HG02571 (cell line): ENCODE measurements at regions not wholly inside any gene's neighbourhood (a gene's known extent, or its start where the extent isn't known, plus 50 kb on each side); places are given as distances from the start of the nearest gene placed in this dataset.

Source experiments
- ATAC-seq: cut with Tn5 transposase; IDR thresholded peaks from one replicate; pipeline ENCODE4 v1.9.1; 2021; ENCODE audit warnings: mild to moderate bottlenecking, moderate library complexity; ENCODE audit not compliant: unreplicated experiment

GRCh38 chr3:6518709-6519345 lies 342.1 kb upstream of the GRM7 start:
- ATAC-seq = no peak

GRCh38 chr3:6521369-6522113 lies 339.4 kb upstream of the GRM7 start:
- ATAC-seq = no peak

GRCh38 chr3:6522191-6522590 lies 338.7 kb upstream of the GRM7 start:
- ATAC-seq = no peak

GRCh38 chr3:6523043-6523442 lies 337.9 kb upstream of the GRM7 start:
- no peak for ATAC-seq

- no peak for ATAC-seq
Observed at GRCh38 chr3:6524479-6524878, 336.4 kb upstream of the GRM7 start.

- ATAC-seq = no peak
Observed at GRCh38 chr3:6526321-6526720, 334.6 kb upstream of the GRM7 start.

- no peak for ATAC-seq
Observed at GRCh38 chr3:6526861-6527260, 334.1 kb upstream of the GRM7 start.

GRCh38 chr3:6528951-6529350 lies 332.0 kb upstream of the GRM7 start:
- no peak for ATAC-seq

- no peak for ATAC-seq
Observed at GRCh38 chr3:6531153-6531552, 329.8 kb upstream of the GRM7 start.

- ATAC-seq = no peak
Observed at GRCh38 chr3:6532101-6532500, 328.8 kb upstream of the GRM7 start.

- ATAC-seq = no peak
Observed at GRCh38 chr3:6540981-6541380, 319.9 kb upstream of the GRM7 start.

GRCh38 chr3:6542795-6543194 lies 318.1 kb upstream of the GRM7 start:
- no peak for ATAC-seq

GRCh38 chr3:6549296-6549695 lies 311.6 kb upstream of the GRM7 start:
- ATAC-seq = no peak

GRCh38 chr3:6551165-6551564 lies 309.8 kb upstream of the GRM7 start:
- no peak for ATAC-seq

GRCh38 chr3:6560259-6560658 lies 300.7 kb upstream of the GRM7 start:
- no peak for ATAC-seq

GRCh38 chr3:6567241-6567640 lies 293.7 kb upstream of the GRM7 start:
- ATAC-seq = no peak

GRCh38 chr3:6568999-6569493 lies 291.9 kb upstream of the GRM7 start:
- ATAC-seq = no peak

GRCh38 chr3:6571448-6571847 lies 289.5 kb upstream of the GRM7 start:
- no peak for ATAC-seq

GRCh38 chr3:6577584-6577983 lies 283.3 kb upstream of the GRM7 start:
- no peak for ATAC-seq

- ATAC-seq = no peak
Observed at GRCh38 chr3:6578526-6578925, 282.4 kb upstream of the GRM7 start.

- no peak for ATAC-seq
Observed at GRCh38 chr3:6580808-6581207, 280.1 kb upstream of the GRM7 start.

GRCh38 chr3:6585360-6585759 lies 275.6 kb upstream of the GRM7 start:
- no peak for ATAC-seq

GRCh38 chr3:6600237-6600636 lies 260.7 kb upstream of the GRM7 start:
- ATAC-seq = no peak
